H9 (cell line): ENCODE measurements at regions not wholly inside any gene's neighbourhood (a gene's known extent, or its start where the extent isn't known, plus 50 kb on each side); places are given as distances from the start of the nearest gene placed in this dataset.
A peak's percentile ranks its signal among the peaks of the same experiment; 100 is the strongest.

Experiments used
- DNase-seq: peaks from one replicate; pipeline ENCODE4 v3.0.0-alpha.2; 2017
- H2AFZ ChIP-seq: one replicate; pipeline ENCODE4 v1.6.1; 2013; ENCODE audit warnings: mild to moderate bottlenecking, low read length, control low read depth, moderate library complexity
- H2AK5ac ChIP-seq: 2 replicates; pipeline ENCODE4 v1.6.1; 2013; ENCODE audit warnings: low read length, control low read depth, mixed read lengths; ENCODE audit not compliant: insufficient read length
- H2BK120ac ChIP-seq: one replicate; pipeline ENCODE4 v1.6.1; 2013; ENCODE audit warnings: low read depth, mild to moderate bottlenecking, low read length, control low read depth, inconsistent platforms; ENCODE audit not compliant: poor library complexity, severe bottlenecking
- H2BK12ac ChIP-seq: 2 replicates; pipeline ENCODE4 v1.6.1; 2013; ENCODE audit warnings: low read length, control low read depth, mixed read lengths, low read depth; ENCODE audit not compliant: insufficient read length
- H2BK15ac ChIP-seq: 2 replicates; pipeline ENCODE4 v1.6.1; 2013; ENCODE audit warnings: low read depth, low read length, control low read depth
- H2BK20ac ChIP-seq: one replicate; pipeline ENCODE4 v1.6.1; 2013; ENCODE audit warnings: low read depth, mild to moderate bottlenecking, low read length, control low read depth, inconsistent platforms; ENCODE audit not compliant: poor library complexity, severe bottlenecking
- H2BK5ac ChIP-seq: 2 replicates; pipeline ENCODE4 v1.6.1; 2013; ENCODE audit warnings: low read length, control low read depth, mixed read lengths; ENCODE audit not compliant: insufficient read length
- H3K14ac ChIP-seq: 2 replicates; pipeline ENCODE4 v1.6.1; 2013; ENCODE audit warnings: low read length, control low read depth; ENCODE audit not compliant: insufficient read depth
- H3K18ac ChIP-seq: 2 replicates; pipeline ENCODE4 v1.6.1; 2013; ENCODE audit warnings: low read depth, mild to moderate bottlenecking, mixed read lengths, low read length, control low read depth; ENCODE audit not compliant: insufficient read length
- H3K23ac ChIP-seq: 2 replicates; pipeline ENCODE4 v1.6.1; 2013; ENCODE audit warnings: low read length, control low read depth, mixed read lengths, low read depth; ENCODE audit not compliant: insufficient read length
- H3K23me2 ChIP-seq: 2 replicates; pipeline ENCODE4 v1.6.1; 2013; ENCODE audit warnings: low read depth, mild to moderate bottlenecking, mixed read lengths, low read length, control low read depth; ENCODE audit not compliant: insufficient read length, poor library complexity, severe bottlenecking
- H3K27ac ChIP-seq: 2 replicates; pipeline ENCODE4 v1.5.1; 2013; ENCODE audit warnings: low read length, control low read depth, mixed read lengths, low read depth; ENCODE audit not compliant: insufficient read length
- H3K27me3 ChIP-seq: 2 replicates; pipeline ENCODE4 v1.6.1; 2013; ENCODE audit warnings: low read length, control low read depth, inconsistent platforms; ENCODE audit not compliant: insufficient read depth
- H3K4ac ChIP-seq: 2 replicates; pipeline ENCODE4 v1.6.1; 2013; ENCODE audit warnings: low read depth, mild to moderate bottlenecking, control low read depth, inconsistent platforms, low read length, moderate library complexity
- H3K4me1 ChIP-seq: 2 replicates; pipeline ENCODE4 v1.6.1; 2013; ENCODE audit warnings: low read length, control low read depth, inconsistent platforms; ENCODE audit not compliant: insufficient read depth
- H3K4me2 ChIP-seq: 2 replicates; pipeline ENCODE4 v1.6.1; 2013; ENCODE audit warnings: low read length, control low read depth, mixed read lengths; ENCODE audit not compliant: insufficient read length, insufficient read depth
- H3K56ac ChIP-seq: 2 replicates; pipeline ENCODE4 v1.6.1; 2013; ENCODE audit warnings: low read depth, mild to moderate bottlenecking, mixed read lengths, low read length, control low read depth; ENCODE audit not compliant: insufficient read length
- H3K79me1 ChIP-seq: 2 replicates; pipeline ENCODE4 v1.6.1; 2013; ENCODE audit warnings: low read depth, mild to moderate bottlenecking, moderate library complexity, low read length, control low read depth, inconsistent platforms; ENCODE audit not compliant: insufficient read depth, poor library complexity, severe bottlenecking
- H3K79me2 ChIP-seq: 2 replicates; pipeline ENCODE4 v1.6.1; 2013; ENCODE audit warnings: low read length, control low read depth, inconsistent platforms; ENCODE audit not compliant: insufficient read depth
- H3K9ac ChIP-seq: 2 replicates; pipeline ENCODE4 v1.6.1; 2013; ENCODE audit warnings: low read length, control low read depth, mixed read lengths; ENCODE audit not compliant: insufficient read length; ENCODE audit errors: extremely low read depth
- H3K9me3 ChIP-seq: one replicate; pipeline ENCODE4 v1.6.1; 2013; ENCODE audit warnings: low read depth, low read length, inconsistent platforms; ENCODE audit not compliant: control insufficient read depth
- H3T11ph ChIP-seq: one replicate; pipeline ENCODE4 v1.6.1; 2013; ENCODE audit warnings: mild to moderate bottlenecking, low read length, control low read depth, inconsistent platforms
- H4K20me1 ChIP-seq: one replicate; pipeline ENCODE4 v1.6.1; 2013; ENCODE audit not compliant: control insufficient read depth, insufficient read length, insufficient read depth
- H4K5ac ChIP-seq: 2 replicates; pipeline ENCODE4 v1.6.1; 2013; ENCODE audit warnings: low read depth, mild to moderate bottlenecking, mixed read lengths, low read length, control low read depth; ENCODE audit not compliant: insufficient read length
- H4K8ac ChIP-seq: replicated peaks from 2 replicates; pipeline ENCODE4 v1.6.1; 2013; ENCODE audit warnings: low read length, control low read depth, mixed read lengths, low read depth; ENCODE audit not compliant: insufficient read length
- H4K91ac ChIP-seq: 2 replicates; pipeline ENCODE4 v1.6.1; 2013; ENCODE audit warnings: low read depth, mild to moderate bottlenecking, moderate library complexity, mixed read lengths, low read length, control low read depth; ENCODE audit not compliant: insufficient read length
- H3K27ac Mint-ChIP-seq, 3 experiments: 2 replicates in 2 of 3; 3 replicates in 1 of 3; pipeline ENCODE4 v1.8.0; 2020 to 2021; ENCODE audit warnings: mixed read lengths in 3 of 3, mild to moderate bottlenecking in 1 of 3, moderate library complexity in 1 of 3
- H3K27me3 Mint-ChIP-seq: 2 replicates; pipeline ENCODE4 v1.8.0; 2021; ENCODE audit warnings: low read depth, mild to moderate bottlenecking, moderate library complexity, mixed read lengths
- H3K36me3 Mint-ChIP-seq, 3 experiments: 2 replicates in 2 of 3; 3 replicates in 1 of 3; pipeline ENCODE4 v1.8.0; 2020 to 2021; ENCODE audit warnings: low read depth in 3 of 3, mixed read lengths in 3 of 3; ENCODE audit not compliant: insufficient read depth in 1 of 3
- H3K4me1 Mint-ChIP-seq, 2 experiments: 2 replicates each; pipeline ENCODE4 v1.8.0; 2020; ENCODE audit warnings: mixed read lengths in 2 of 2
- H3K4me3 Mint-ChIP-seq, 2 experiments: 2 replicates in 1 of 2; 3 replicates in 1 of 2; pipeline ENCODE4 v1.8.0; 2020 to 2021; ENCODE audit warnings: mild to moderate bottlenecking in 2 of 2, mixed read lengths in 2 of 2, moderate library complexity in 1 of 2
- H3K9me3 Mint-ChIP-seq, 2 experiments: 2 replicates in 1 of 2; 3 replicates in 1 of 2; pipeline ENCODE4 v1.8.0; 2020; ENCODE audit warnings: mild to moderate bottlenecking in 2 of 2, mixed read lengths in 2 of 2, moderate library complexity in 1 of 2
- CTCF ChIP-seq: fragments of 200-600 bp; sonication (generic); conservative IDR thresholded peaks from 3 replicates; pipeline ENCODE4 v1.8.0; 2021; ENCODE audit warnings: antibody characterized with exemption, mild to moderate bottlenecking
- WGBS: extraction: QIAGEN DNeasy Blood & Tissue Kit; methylation state at CpG from one replicate; pipeline ENCODE4 v1.1.7; 2013; ENCODE audit warnings: missing lambda C conversion rate, low lambda C conversion rate, mixed read lengths; ENCODE audit not compliant: insufficient read length; ENCODE audit errors: extremely low coverage; 5-methylcytosine and 5-hydroxymethylcytosine counted together

GRCh38 chr2:128777196-128778035, 458.7 kb upstream of the HS6ST1 start:
- TF ChIP-seq CTCF = no peak
- no peaks in the 10 kb centered on the region for H3K9me3 ChIP-seq
- Mint-ChIP-seq H3K27me3 (peaks cover 3% of the 10 kb centered on the region; the same call in 1 of the 2 replicates), H3K4me3 (no peak overlapping the region), H3K4me1 (no peaks in the 10 kb centered on the region), H3K36me3 (no peaks in the 10 kb centered on the region), H3K27ac (no peak overlapping the region), H3K9me3 (no peaks in the 10 kb centered on the region)
- H3K9ac ChIP-seq = no peak overlapping the region
- no peak overlapping the region for H2BK20ac ChIP-seq
- H3K18ac ChIP-seq = no peak overlapping the region
- H3K23me2 ChIP-seq = no peaks in the 10 kb centered on the region
- H3K4me1 ChIP-seq = no peaks in the 10 kb centered on the region
- no peak overlapping the region for H2AK5ac ChIP-seq
- no peak overlapping the region for H3K23ac ChIP-seq
- H4K20me1 ChIP-seq = no peaks in the 10 kb centered on the region
- H3K4ac ChIP-seq = no peak overlapping the region
- no peak overlapping the region for H4K91ac ChIP-seq
- H3K14ac ChIP-seq = no peak overlapping the region; the same call in 1 of the 2 replicates
- no peak overlapping the region for H4K5ac ChIP-seq
- no peak overlapping the region for H3T11ph ChIP-seq
- no peak overlapping the region for H3K27ac ChIP-seq
- H2AFZ ChIP-seq = no peak overlapping the region
- no CpG with 5 or more reads among the region's 20 CpGs for WGBS
- no peaks in the 10 kb centered on the region for H3K79me1 ChIP-seq
- no peak overlapping the region for H2BK5ac ChIP-seq
- H3K79me2 ChIP-seq = no peaks in the 10 kb centered on the region
- H3K56ac ChIP-seq = no peak overlapping the region
- no peak overlapping the region for H2BK12ac ChIP-seq
- H3K4me2 ChIP-seq = no peak overlapping the region
- H2BK120ac ChIP-seq = no peak overlapping the region
- no peak overlapping the region for H2BK15ac ChIP-seq
- H4K8ac ChIP-seq = no peak overlapping the region
- H3K27me3 ChIP-seq = no peaks in the 10 kb centered on the region
- peak; percentile 20 for DNase-seq
